IMR-90 (cell line): ENCODE measurements at regions not wholly inside any gene's neighbourhood (a gene's known extent, or its start where the extent isn't known, plus 50 kb on each side); places are given as distances from the start of the nearest gene placed in this dataset.

Source experiments
- ATAC-seq: fragments of 200-7000 bp; cut with Tn5 transposase; 2 replicates; pipeline ENCODE4 v1.9.1; 2020; ENCODE audit warnings: low read depth, mild to moderate bottlenecking, moderate library complexity
- BruUV-seq: library from RNA; stranded (reverse); fragments of 400-500 nt; replicated peaks from 2 replicates; lab custom pipeline; 2021; lab: Mats Ljungman, UMichigan
- CTCF ChIA-PET: fragments of 300-600 bp; formaldehyde crosslinking; extraction: SDS; loops from one replicate; lab custom pipeline; 2021; ENCODE audit warnings: antibody characterized with exemption; lab: Yijun Ruan, JAX
- POLR2A ChIA-PET: fragments of 300-600 bp; sonication (Branson Sonifier 250); formaldehyde crosslinking; loops from one replicate; lab custom pipeline; 2022; ENCODE audit warnings: antibody characterized with exemption; ENCODE audit not compliant: unreplicated experiment; lab: Charles Lee
- DNase-seq: peaks from one replicate; pipeline ENCODE4 v3.0.0; 2013
- H2AFZ ChIP-seq: replicated peaks from 2 replicates; pipeline ENCODE3; 2013; ENCODE audit warnings: low read length, mild to moderate bottlenecking; ENCODE audit not compliant: poor library complexity
- H2AK5ac ChIP-seq: 2 replicates; pipeline ENCODE4 v1.6.1; 2013; ENCODE audit warnings: low read depth, low read length, inconsistent platforms
- H2AK9ac ChIP-seq: replicated peaks from 2 replicates; pipeline ENCODE3; 2013; ENCODE audit warnings: mild to moderate bottlenecking, low read depth, low read length, moderate library complexity; ENCODE audit not compliant: poor library complexity
- H2BK120ac ChIP-seq: 2 replicates; pipeline ENCODE4 v1.6.1; 2013; ENCODE audit warnings: low read depth, low read length, inconsistent platforms
- H2BK15ac ChIP-seq: 3 replicates; pipeline ENCODE4 v1.6.1; 2013; ENCODE audit warnings: low read depth, low read length, inconsistent platforms
- H2BK20ac ChIP-seq: 2 replicates; pipeline ENCODE4 v1.6.1; 2013; ENCODE audit warnings: low read depth, mild to moderate bottlenecking, inconsistent platforms, low read length, moderate library complexity
- H2BK5ac ChIP-seq: 2 replicates; pipeline ENCODE4 v1.6.1; 2013; ENCODE audit warnings: mild to moderate bottlenecking, low read depth, low read length, inconsistent platforms; ENCODE audit not compliant: poor library complexity, severe bottlenecking
- H3K14ac ChIP-seq: replicated peaks from 2 replicates; pipeline ENCODE4 v1.6.1; 2013; ENCODE audit warnings: low read depth, low read length, inconsistent platforms
- H3K18ac ChIP-seq: 2 replicates; pipeline ENCODE4 v1.6.1; 2013; ENCODE audit warnings: low read depth, low read length, control low read depth
- H3K23ac ChIP-seq: 2 replicates; pipeline ENCODE4 v1.6.1; 2013; ENCODE audit warnings: low read depth, low read length, inconsistent platforms
- H3K27ac ChIP-seq: 2 replicates; pipeline ENCODE4 v1.5.1; 2013; ENCODE audit warnings: mild to moderate bottlenecking, control low read depth, low read length; ENCODE audit not compliant: insufficient read depth
- H3K27me3 ChIP-seq: 2 replicates; pipeline ENCODE4 v1.6.1; 2013; ENCODE audit warnings: low read length; ENCODE audit not compliant: control insufficient read depth, insufficient read depth
- H3K36me3 ChIP-seq: 2 replicates; pipeline ENCODE4 v1.6.1; 2013; ENCODE audit warnings: low read length, mixed read lengths; ENCODE audit not compliant: control insufficient read depth, insufficient read depth
- H3K4ac ChIP-seq: 2 replicates; pipeline ENCODE4 v1.6.1; 2013; ENCODE audit warnings: low read depth, low read length, inconsistent platforms
- H3K4me1 ChIP-seq: 2 replicates; pipeline ENCODE4 v1.6.1; 2013; ENCODE audit warnings: low read length, mixed read lengths; ENCODE audit not compliant: control insufficient read depth, insufficient read depth
- H3K4me2 ChIP-seq: 2 replicates; pipeline ENCODE4 v1.6.1; 2013; ENCODE audit warnings: low read depth, mild to moderate bottlenecking, control low read depth, low read length, moderate library complexity
- H3K4me3 ChIP-seq: 2 replicates; pipeline ENCODE4 v1.5.1; 2013; ENCODE audit warnings: low read depth, mild to moderate bottlenecking, control low read depth, low read length, moderate library complexity; ENCODE audit not compliant: insufficient read depth
- H3K56ac ChIP-seq: 2 replicates; pipeline ENCODE4 v1.6.1; 2013; ENCODE audit warnings: low read length, inconsistent platforms; ENCODE audit not compliant: insufficient read depth; ENCODE audit errors: extremely low read depth
- H3K79me1 ChIP-seq, 2 experiments: 2 replicates each; pipeline ENCODE4 v1.6.1; 2013; ENCODE audit warnings: low read length in 2 of 2, inconsistent platforms in 1 of 2, low read depth in 1 of 2
- H3K9ac ChIP-seq: 2 replicates; pipeline ENCODE4 v1.6.1; 2013; ENCODE audit warnings: low read depth, low read length, control low read depth
- H3K9me1 ChIP-seq: 2 replicates; pipeline ENCODE4 v1.6.1; 2013; ENCODE audit warnings: low read length, inconsistent platforms; ENCODE audit not compliant: insufficient read depth
- H3K9me3 ChIP-seq: 2 replicates; pipeline ENCODE4 v1.6.1; 2013; ENCODE audit warnings: low read length; ENCODE audit not compliant: control insufficient read depth, insufficient read depth
- H4K20me1 ChIP-seq: 2 replicates; pipeline ENCODE4 v1.6.1; 2013; ENCODE audit warnings: low read length, inconsistent platforms; ENCODE audit not compliant: insufficient read depth
- H4K5ac ChIP-seq: 2 replicates; pipeline ENCODE4 v1.6.1; 2013; ENCODE audit warnings: mild to moderate bottlenecking, low read depth, low read length, control low read depth
- H4K8ac ChIP-seq, 2 experiments: 2 replicates each; pipeline ENCODE4 v1.6.1; 2013; ENCODE audit warnings: low read depth in 2 of 2, low read length in 2 of 2, control low read depth in 1 of 2, inconsistent platforms in 1 of 2
- H4K91ac ChIP-seq: 2 replicates; pipeline ENCODE4 v1.6.1; 2013; ENCODE audit warnings: low read depth, low read length, inconsistent platforms; ENCODE audit not compliant: insufficient read depth
- BHLHE40 ChIP-seq: fragments of 150-350 bp; IDR thresholded peaks from 2 replicates; pipeline ENCODE4 v1.6.1; 2016; ENCODE audit warnings: mild to moderate bottlenecking, low read depth, low read length
- CEBPB ChIP-seq: IDR thresholded peaks from 2 replicates; pipeline ENCODE4 v1.6.1; 2012; ENCODE audit warnings: low read depth, low read length, improper control_type of control experiment
- CHD1 ChIP-seq: IDR thresholded peaks from 2 replicates; pipeline ENCODE4 v1.6.1; 2012; ENCODE audit warnings: low read depth, low read length, improper control_type of control experiment
- FOS ChIP-seq: fragments of 150-350 bp; IDR thresholded peaks from 2 replicates; pipeline ENCODE4 v1.6.1; 2016; ENCODE audit warnings: low read depth, low read length
- MAFK ChIP-seq: IDR thresholded peaks from 2 replicates; pipeline ENCODE4 v1.6.1; 2012; ENCODE audit warnings: low read depth, low read length, improper control_type of control experiment
- MAZ ChIP-seq: IDR thresholded peaks from 2 replicates; pipeline ENCODE4 v1.6.1; 2012; ENCODE audit warnings: low read depth, mild to moderate bottlenecking, low read length, improper control_type of control experiment, moderate library complexity, borderline replicate concordance
- MXI1 ChIP-seq: IDR thresholded peaks from 2 replicates; pipeline ENCODE4 v1.6.1; 2012; ENCODE audit warnings: low read depth, mild to moderate bottlenecking, low read length, moderate library complexity, borderline replicate concordance
- NFE2L2 ChIP-seq: fragments of 150-350 bp; IDR thresholded peaks from 2 replicates; pipeline ENCODE4 v1.6.1; 2016; ENCODE audit warnings: low read depth, mild to moderate bottlenecking, low read length
- POLR2A ChIP-seq: IDR thresholded peaks from 2 replicates; pipeline ENCODE4 v1.6.1; 2012; ENCODE audit warnings: mild to moderate bottlenecking, low read depth, low read length
- RAD21 ChIP-seq: IDR thresholded peaks from 2 replicates; pipeline ENCODE4 v1.6.1; 2012; ENCODE audit warnings: low read length, improper control_type of control experiment
- RCOR1 ChIP-seq: IDR thresholded peaks from 2 replicates; pipeline ENCODE4 v1.6.1; 2012; ENCODE audit warnings: mild to moderate bottlenecking, low read length, improper control_type of control experiment; ENCODE audit not compliant: insufficient replicate concordance
- RFX5 ChIP-seq: IDR thresholded peaks from 2 replicates; pipeline ENCODE4 v1.8.0; 2012; ENCODE audit warnings: low read depth, mild to moderate bottlenecking, low read length, moderate library complexity
- SMC3 ChIP-seq: fragments of 150-350 bp; IDR thresholded peaks from 2 replicates; pipeline ENCODE4 v1.6.1; 2016; ENCODE audit warnings: low read depth, mild to moderate bottlenecking, antibody characterized with exemption, low read length, moderate library complexity
- WGBS, 2 experiments: methylation state at CpG; one replicate each; pipeline versions ENCODE4 v1.1.5 to v1.1.7; 2013; ENCODE audit warnings: missing lambda C conversion rate in 2 of 2; ENCODE audit not compliant: insufficient read length in 1 of 2; ENCODE audit errors: extremely low coverage in 2 of 2; 5-methylcytosine and 5-hydroxymethylcytosine counted together
- dilution Hi-C: fragments of 300-500 bp; cut with HindIII; formaldehyde crosslinking; loops from one replicate; pipeline ENCODE4 v1.14.3; 2018; ENCODE audit warnings: low sequenced_read_pairs; ENCODE audit not compliant: unreplicated experiment
- in situ Hi-C: fragments of 300-500 bp; cut with MboI; formaldehyde crosslinking; loops from 3 replicates; pipeline ENCODE4 v1.14.3; 2019; ENCODE audit warnings: low sequenced_read_pairs, inconsistent platforms, mixed read lengths
- intact Hi-C: fragments of 100-400 bp; cut with micrococcal nuclease; formaldehyde crosslinking; loops from 2 replicates; pipeline ENCODE4 v1.10.0; 2022
- TF ChIP-seq, protein P1 (sequence below): fragments of 150-350 bp; IDR thresholded peaks from 2 replicates; pipeline ENCODE4 v1.6.1; 2016; ENCODE audit warnings: low read depth, mild to moderate bottlenecking, low read length, moderate library complexity, borderline replicate concordance
- TF ChIP-seq, protein P2 (sequence below): conservative IDR thresholded peaks from 2 replicates; pipeline ENCODE4 v1.5.1; 2012; ENCODE audit warnings: mild to moderate bottlenecking, low read depth, low read length, improper control_type of control experiment
- TF ChIP-seq, protein P3 (sequence below): fragments of 150-350 bp; IDR thresholded peaks from 2 replicates; pipeline ENCODE4 v1.6.1; 2017; ENCODE audit warnings: mild to moderate bottlenecking, antibody characterized with exemption, low read length, low read depth

DNA sequence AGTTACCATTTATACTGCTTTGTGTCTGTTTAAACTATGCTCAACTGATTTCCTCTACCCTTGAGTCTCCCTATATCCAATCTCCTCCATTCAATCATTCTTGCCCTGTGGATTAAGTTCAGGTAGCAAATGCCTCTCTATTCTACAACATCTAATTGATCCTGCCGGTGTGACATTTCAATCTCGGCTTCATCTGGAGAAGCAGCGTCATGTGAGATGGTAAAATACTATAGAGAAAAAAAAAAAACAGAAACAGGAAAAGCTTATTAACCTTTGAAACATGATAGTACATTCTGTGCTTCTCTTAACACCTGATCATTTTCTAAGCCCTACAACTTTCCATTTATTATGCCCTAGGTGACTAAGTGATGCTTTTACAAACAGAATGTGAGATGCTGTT, 89.4 kb downstream of the KCTD12 start:
- Histone ChIP-seq H3K79me1 (no peaks in the 10 kb centered on the region), H3K9me1 (no peaks in the 10 kb centered on the region), H2BK20ac (no peak overlapping the region), H2BK5ac (no peak overlapping the region), H3K56ac (no peak overlapping the region), H3K4ac (no peak overlapping the region), H3K27me3 (no peaks in the 10 kb centered on the region), H2AFZ (no peak overlapping the region), H3K9ac (no peak overlapping the region), H3K23ac (no peak overlapping the region), H4K8ac (no peak overlapping the region), H3K9me3 (no peaks in the 10 kb centered on the region), H3K36me3 (no peaks in the 10 kb centered on the region), H2BK120ac (no peak overlapping the region), H2AK5ac (no peak overlapping the region), H3K4me3 (no peak overlapping the region), H3K27ac (no peak overlapping the region), H3K4me2 (no peak overlapping the region), H3K14ac (no peak overlapping the region), H2BK15ac (no peak overlapping the region), H4K20me1 (no peaks in the 10 kb centered on the region), H4K91ac (no peak overlapping the region), H2AK9ac (no peak overlapping the region), H4K5ac (no peak overlapping the region), H3K4me1 (no peaks in the 10 kb centered on the region), H3K18ac (no peak overlapping the region)
- dilution Hi-C loops: no loop called here
- in situ Hi-C loops: no loop called here
- ChIA-PET POLR2A (no interaction called here), CTCF (interaction anchor here (1.1 kb wide), 1 partner anchor 88 kb away, joined by 7 read pairs; the partner anchor contains the start of gene KCTD12)
- intact Hi-C loops: no loop called here
- no CpG with 5 or more reads among the region's 3 CpGs for WGBS, 2 experiments
- DNase-seq (no peak), ATAC-seq (no peak)
- TF ChIP-seq RAD21 (no peak), SMC3 (no peak), CHD1 (no peak), POLR2A (no peak), CEBPB (no peak), RCOR1 (no peak), MAFK (no peak), BHLHE40 (no peak), RFX5 (no peak), MAZ (no peak), FOS (no peak), MXI1 (no peak), NFE2L2 (no peak)
- TF ChIP-seq, protein P1, sequence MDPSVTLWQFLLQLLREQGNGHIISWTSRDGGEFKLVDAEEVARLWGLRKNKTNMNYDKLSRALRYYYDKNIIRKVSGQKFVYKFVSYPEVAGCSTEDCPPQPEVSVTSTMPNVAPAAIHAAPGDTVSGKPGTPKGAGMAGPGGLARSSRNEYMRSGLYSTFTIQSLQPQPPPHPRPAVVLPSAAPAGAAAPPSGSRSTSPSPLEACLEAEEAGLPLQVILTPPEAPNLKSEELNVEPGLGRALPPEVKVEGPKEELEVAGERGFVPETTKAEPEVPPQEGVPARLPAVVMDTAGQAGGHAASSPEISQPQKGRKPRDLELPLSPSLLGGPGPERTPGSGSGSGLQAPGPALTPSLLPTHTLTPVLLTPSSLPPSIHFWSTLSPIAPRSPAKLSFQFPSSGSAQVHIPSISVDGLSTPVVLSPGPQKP: no peak
- TF ChIP-seq, protein P2, sequence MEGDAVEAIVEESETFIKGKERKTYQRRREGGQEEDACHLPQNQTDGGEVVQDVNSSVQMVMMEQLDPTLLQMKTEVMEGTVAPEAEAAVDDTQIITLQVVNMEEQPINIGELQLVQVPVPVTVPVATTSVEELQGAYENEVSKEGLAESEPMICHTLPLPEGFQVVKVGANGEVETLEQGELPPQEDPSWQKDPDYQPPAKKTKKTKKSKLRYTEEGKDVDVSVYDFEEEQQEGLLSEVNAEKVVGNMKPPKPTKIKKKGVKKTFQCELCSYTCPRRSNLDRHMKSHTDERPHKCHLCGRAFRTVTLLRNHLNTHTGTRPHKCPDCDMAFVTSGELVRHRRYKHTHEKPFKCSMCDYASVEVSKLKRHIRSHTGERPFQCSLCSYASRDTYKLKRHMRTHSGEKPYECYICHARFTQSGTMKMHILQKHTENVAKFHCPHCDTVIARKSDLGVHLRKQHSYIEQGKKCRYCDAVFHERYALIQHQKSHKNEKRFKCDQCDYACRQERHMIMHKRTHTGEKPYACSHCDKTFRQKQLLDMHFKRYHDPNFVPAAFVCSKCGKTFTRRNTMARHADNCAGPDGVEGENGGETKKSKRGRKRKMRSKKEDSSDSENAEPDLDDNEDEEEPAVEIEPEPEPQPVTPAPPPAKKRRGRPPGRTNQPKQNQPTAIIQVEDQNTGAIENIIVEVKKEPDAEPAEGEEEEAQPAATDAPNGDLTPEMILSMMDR: no peak
- TF ChIP-seq, protein P3, sequence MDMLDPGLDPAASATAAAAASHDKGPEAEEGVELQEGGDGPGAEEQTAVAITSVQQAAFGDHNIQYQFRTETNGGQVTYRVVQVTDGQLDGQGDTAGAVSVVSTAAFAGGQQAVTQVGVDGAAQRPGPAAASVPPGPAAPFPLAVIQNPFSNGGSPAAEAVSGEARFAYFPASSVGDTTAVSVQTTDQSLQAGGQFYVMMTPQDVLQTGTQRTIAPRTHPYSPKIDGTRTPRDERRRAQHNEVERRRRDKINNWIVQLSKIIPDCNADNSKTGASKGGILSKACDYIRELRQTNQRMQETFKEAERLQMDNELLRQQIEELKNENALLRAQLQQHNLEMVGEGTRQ: no peak
- BruUV-seq: no TSS peak
